ENCODE measurements at regions not wholly inside any gene's neighbourhood (a gene's known extent, or its start where the extent isn't known, plus 50 kb on each side); places are given as distances from the start of the nearest gene placed in this dataset.

GRCh38 chr13:22369840-22370239, 699.0 kb downstream of the FGF9 start:
- DNase-seq (ENCODE audit: extremely low read depth, low read depth, low spot score) = no peak

GRCh38 chr13:22372261-22372660, 701.4 kb downstream of the FGF9 start:
- DNase-seq (ENCODE audit: extremely low read depth, low read depth, low spot score) = no peak

- DNase-seq (ENCODE audit: extremely low read depth, low read depth, low spot score) = no peak
Measured at GRCh38 chr13:22375151-22375550, 704.3 kb downstream of the FGF9 start.

- DNase-seq (ENCODE audit: extremely low read depth, low read depth, low spot score) = no peak
Measured at GRCh38 chr13:22387899-22388298, 717.0 kb downstream of the FGF9 start.

- no peak for DNase-seq (ENCODE audit: extremely low read depth, low read depth, low spot score)
Measured at GRCh38 chr13:22399801-22400420, 729.0 kb downstream of the FGF9 start.

GRCh38 chr13:22402682-22403081, 731.8 kb downstream of the FGF9 start:
- no peak for DNase-seq (ENCODE audit: extremely low read depth, low read depth, low spot score)

GRCh38 chr13:22403144-22403543, 732.3 kb downstream of the FGF9 start:
- DNase-seq (ENCODE audit: extremely low read depth, low read depth, low spot score) = no peak

- DNase-seq (ENCODE audit: extremely low read depth, low read depth, low spot score) = no peak
Measured at GRCh38 chr13:22405891-22406290, 735.0 kb downstream of the FGF9 start.

- DNase-seq (ENCODE audit: extremely low read depth, low read depth, low spot score) = no peak
Measured at GRCh38 chr13:22412452-22412851, 741.6 kb downstream of the FGF9 start.

- no peak for DNase-seq (ENCODE audit: extremely low read depth, low read depth, low spot score)
Measured at GRCh38 chr13:22422023-22422422, 751.1 kb downstream of the FGF9 start.

- DNase-seq (ENCODE audit: extremely low read depth, low read depth, low spot score) = no peak
Measured at GRCh38 chr13:22422712-22423111, 751.8 kb downstream of the FGF9 start.

GRCh38 chr13:22423261-22423660, 752.4 kb downstream of the FGF9 start:
- no peak for DNase-seq (ENCODE audit: extremely low read depth, low read depth, low spot score)

- DNase-seq (ENCODE audit: extremely low read depth, low read depth, low spot score) = no peak
Measured at GRCh38 chr13:22425087-22425486, 754.2 kb downstream of the FGF9 start.

- no peak for DNase-seq (ENCODE audit: extremely low read depth, low read depth, low spot score)
Measured at GRCh38 chr13:22427066-22427465, 753.7 kb upstream of the SGCG start.

- no peak for DNase-seq (ENCODE audit: extremely low read depth, low read depth, low spot score)
Measured at GRCh38 chr13:22427783-22428182, 753.0 kb upstream of the SGCG start.

GRCh38 chr13:22428188-22428828, 752.5 kb upstream of the SGCG start:
- no peak for DNase-seq (ENCODE audit: extremely low read depth, low read depth, low spot score)

GRCh38 chr13:22432690-22433089, 748.1 kb upstream of the SGCG start:
- no peak for DNase-seq (ENCODE audit: extremely low read depth, low read depth, low spot score)

- no peak for DNase-seq (ENCODE audit: extremely low read depth, low read depth, low spot score)
Measured at GRCh38 chr13:22447132-22447886, 733.5 kb upstream of the SGCG start.

GRCh38 chr13:22449251-22449650, 731.5 kb upstream of the SGCG start:
- no peak for DNase-seq (ENCODE audit: extremely low read depth, low read depth, low spot score)

- DNase-seq (ENCODE audit: extremely low read depth, low read depth, low spot score) = no peak
Measured at GRCh38 chr13:22451327-22451741, 729.4 kb upstream of the SGCG start.

GRCh38 chr13:22454586-22454985, 726.2 kb upstream of the SGCG start:
- no peak for DNase-seq (ENCODE audit: extremely low read depth, low read depth, low spot score)

- no peak for DNase-seq (ENCODE audit: extremely low read depth, low read depth, low spot score)
Measured at GRCh38 chr13:22455036-22455435, 725.7 kb upstream of the SGCG start.

Measured in glomerular endothelial cell (primary cell).